Liver (tissue), 3 donors: ENCODE measurements at regions not wholly inside any gene's neighbourhood (a gene's known extent, or its start where the extent isn't known, plus 50 kb on each side); places are given as distances from the start of the nearest gene placed in this dataset.

Experiments used
- EGR1 ChIP-seq, 2 donors: IDR thresholded peaks; 2 replicates each; pipeline ENCODE4 v1.6.1; 2016 to 2018; ENCODE audit warnings: antibody characterized with exemption in 2 of 2, low read depth in 2 of 2
- GABPA ChIP-seq, 2 donors: IDR thresholded peaks in 1 of 2; conservative IDR thresholded peaks in 1 of 2; 2 replicates each; pipeline ENCODE4 v1.6.1; 2016; ENCODE audit warnings: antibody characterized with exemption in 2 of 2, mild to moderate bottlenecking in 1 of 2, moderate library complexity in 1 of 2
- HNF4A ChIP-seq, 2 donors: conservative IDR thresholded peaks; 2 replicates each; pipeline ENCODE4 v1.6.1; 2016; ENCODE audit warnings: antibody characterized with exemption in 2 of 2, mild to moderate bottlenecking in 2 of 2
- JUND ChIP-seq, 2 donors: IDR thresholded peaks; 2 replicates each; pipeline ENCODE4 v1.6.1; 2016; ENCODE audit warnings: antibody characterized with exemption in 2 of 2
- RAD21 ChIP-seq, 2 donors: IDR thresholded peaks; 2 replicates each; pipeline ENCODE4 v1.6.1; 2016; ENCODE audit warnings: antibody characterized with exemption in 2 of 2, mild to moderate bottlenecking in 2 of 2
- RXRA ChIP-seq, 2 donors: IDR thresholded peaks; 2 replicates each; pipeline ENCODE4 v1.6.1; 2017 to 2018; ENCODE audit warnings: antibody characterized with exemption in 2 of 2, mild to moderate bottlenecking in 1 of 2
- TAF1 ChIP-seq: conservative IDR thresholded peaks from 2 replicates; pipeline ENCODE4 v1.6.1; 2016; ENCODE audit warnings: antibody characterized with exemption, mild to moderate bottlenecking
- TF ChIP-seq, protein P1 (sequence below): fragments of 150-350 bp; IDR thresholded peaks from 2 replicates; pipeline ENCODE4 v1.5.1; 2017; ENCODE audit warnings: improper control_type of control experiment, low read depth, low read length; ENCODE audit not compliant: missing input control
- TF ChIP-seq, protein P2 (sequence below): IDR thresholded peaks from 2 replicates; pipeline ENCODE4 v1.6.1; 2016; ENCODE audit warnings: antibody characterized with exemption, mild to moderate bottlenecking
- TF ChIP-seq, protein P3 (sequence below): IDR thresholded peaks from 2 replicates; pipeline ENCODE4 v1.6.1; 2016; ENCODE audit warnings: antibody characterized with exemption
- TF ChIP-seq, protein P4 (sequence below): IDR thresholded peaks from 2 replicates; pipeline ENCODE4 v1.6.1; 2016; ENCODE audit warnings: antibody characterized with exemption
- donor health status: healthy.
- donor health status: healthy.

DNA sequence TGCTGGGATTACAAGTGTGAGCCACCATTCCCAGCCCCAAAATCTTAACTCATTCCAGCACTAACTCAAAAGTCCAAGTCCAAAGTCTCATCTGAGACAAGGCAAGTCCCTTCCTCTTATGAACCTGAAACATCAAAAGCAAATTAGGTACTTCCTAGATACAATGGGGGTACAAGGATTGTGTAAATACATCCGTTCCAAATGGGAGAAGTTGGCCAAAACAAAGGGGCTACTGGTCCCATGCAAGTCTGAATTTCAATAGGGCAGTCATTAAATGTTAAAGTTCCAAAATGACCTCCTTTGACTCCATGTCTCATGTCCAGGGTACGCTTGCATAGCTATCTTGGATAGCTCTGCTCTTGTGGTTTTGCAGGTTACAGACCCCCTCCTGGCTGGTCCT, 94.7 kb upstream of the PPM1H start:
- TF ChIP-seq, protein P1, sequence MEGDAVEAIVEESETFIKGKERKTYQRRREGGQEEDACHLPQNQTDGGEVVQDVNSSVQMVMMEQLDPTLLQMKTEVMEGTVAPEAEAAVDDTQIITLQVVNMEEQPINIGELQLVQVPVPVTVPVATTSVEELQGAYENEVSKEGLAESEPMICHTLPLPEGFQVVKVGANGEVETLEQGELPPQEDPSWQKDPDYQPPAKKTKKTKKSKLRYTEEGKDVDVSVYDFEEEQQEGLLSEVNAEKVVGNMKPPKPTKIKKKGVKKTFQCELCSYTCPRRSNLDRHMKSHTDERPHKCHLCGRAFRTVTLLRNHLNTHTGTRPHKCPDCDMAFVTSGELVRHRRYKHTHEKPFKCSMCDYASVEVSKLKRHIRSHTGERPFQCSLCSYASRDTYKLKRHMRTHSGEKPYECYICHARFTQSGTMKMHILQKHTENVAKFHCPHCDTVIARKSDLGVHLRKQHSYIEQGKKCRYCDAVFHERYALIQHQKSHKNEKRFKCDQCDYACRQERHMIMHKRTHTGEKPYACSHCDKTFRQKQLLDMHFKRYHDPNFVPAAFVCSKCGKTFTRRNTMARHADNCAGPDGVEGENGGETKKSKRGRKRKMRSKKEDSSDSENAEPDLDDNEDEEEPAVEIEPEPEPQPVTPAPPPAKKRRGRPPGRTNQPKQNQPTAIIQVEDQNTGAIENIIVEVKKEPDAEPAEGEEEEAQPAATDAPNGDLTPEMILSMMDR = no peak
- no peak for TF ChIP-seq TAF1
- TF ChIP-seq RAD21 (IDR thresholded peaks at IDR 0.05) = no peak
- no peak for TF ChIP-seq HNF4A (conservative IDR thresholded peaks at IDR 0.05)
- TF ChIP-seq JUND (IDR thresholded peaks at IDR 0.05) = no peak
- TF ChIP-seq, protein P2, sequence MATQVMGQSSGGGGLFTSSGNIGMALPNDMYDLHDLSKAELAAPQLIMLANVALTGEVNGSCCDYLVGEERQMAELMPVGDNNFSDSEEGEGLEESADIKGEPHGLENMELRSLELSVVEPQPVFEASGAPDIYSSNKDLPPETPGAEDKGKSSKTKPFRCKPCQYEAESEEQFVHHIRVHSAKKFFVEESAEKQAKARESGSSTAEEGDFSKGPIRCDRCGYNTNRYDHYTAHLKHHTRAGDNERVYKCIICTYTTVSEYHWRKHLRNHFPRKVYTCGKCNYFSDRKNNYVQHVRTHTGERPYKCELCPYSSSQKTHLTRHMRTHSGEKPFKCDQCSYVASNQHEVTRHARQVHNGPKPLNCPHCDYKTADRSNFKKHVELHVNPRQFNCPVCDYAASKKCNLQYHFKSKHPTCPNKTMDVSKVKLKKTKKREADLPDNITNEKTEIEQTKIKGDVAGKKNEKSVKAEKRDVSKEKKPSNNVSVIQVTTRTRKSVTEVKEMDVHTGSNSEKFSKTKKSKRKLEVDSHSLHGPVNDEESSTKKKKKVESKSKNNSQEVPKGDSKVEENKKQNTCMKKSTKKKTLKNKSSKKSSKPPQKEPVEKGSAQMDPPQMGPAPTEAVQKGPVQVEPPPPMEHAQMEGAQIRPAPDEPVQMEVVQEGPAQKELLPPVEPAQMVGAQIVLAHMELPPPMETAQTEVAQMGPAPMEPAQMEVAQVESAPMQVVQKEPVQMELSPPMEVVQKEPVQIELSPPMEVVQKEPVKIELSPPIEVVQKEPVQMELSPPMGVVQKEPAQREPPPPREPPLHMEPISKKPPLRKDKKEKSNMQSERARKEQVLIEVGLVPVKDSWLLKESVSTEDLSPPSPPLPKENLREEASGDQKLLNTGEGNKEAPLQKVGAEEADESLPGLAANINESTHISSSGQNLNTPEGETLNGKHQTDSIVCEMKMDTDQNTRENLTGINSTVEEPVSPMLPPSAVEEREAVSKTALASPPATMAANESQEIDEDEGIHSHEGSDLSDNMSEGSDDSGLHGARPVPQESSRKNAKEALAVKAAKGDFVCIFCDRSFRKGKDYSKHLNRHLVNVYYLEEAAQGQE = no peak
- TF ChIP-seq, protein P3, sequence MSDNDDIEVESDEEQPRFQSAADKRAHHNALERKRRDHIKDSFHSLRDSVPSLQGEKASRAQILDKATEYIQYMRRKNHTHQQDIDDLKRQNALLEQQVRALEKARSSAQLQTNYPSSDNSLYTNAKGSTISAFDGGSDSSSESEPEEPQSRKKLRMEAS = no peak
- TF ChIP-seq RXRA (IDR thresholded peaks at IDR 0.05) = no peak
- no peak for TF ChIP-seq EGR1 (IDR thresholded peaks at IDR 0.05; ENCODE audit: low read depth in 2 of 2)
- TF ChIP-seq, protein P4, sequence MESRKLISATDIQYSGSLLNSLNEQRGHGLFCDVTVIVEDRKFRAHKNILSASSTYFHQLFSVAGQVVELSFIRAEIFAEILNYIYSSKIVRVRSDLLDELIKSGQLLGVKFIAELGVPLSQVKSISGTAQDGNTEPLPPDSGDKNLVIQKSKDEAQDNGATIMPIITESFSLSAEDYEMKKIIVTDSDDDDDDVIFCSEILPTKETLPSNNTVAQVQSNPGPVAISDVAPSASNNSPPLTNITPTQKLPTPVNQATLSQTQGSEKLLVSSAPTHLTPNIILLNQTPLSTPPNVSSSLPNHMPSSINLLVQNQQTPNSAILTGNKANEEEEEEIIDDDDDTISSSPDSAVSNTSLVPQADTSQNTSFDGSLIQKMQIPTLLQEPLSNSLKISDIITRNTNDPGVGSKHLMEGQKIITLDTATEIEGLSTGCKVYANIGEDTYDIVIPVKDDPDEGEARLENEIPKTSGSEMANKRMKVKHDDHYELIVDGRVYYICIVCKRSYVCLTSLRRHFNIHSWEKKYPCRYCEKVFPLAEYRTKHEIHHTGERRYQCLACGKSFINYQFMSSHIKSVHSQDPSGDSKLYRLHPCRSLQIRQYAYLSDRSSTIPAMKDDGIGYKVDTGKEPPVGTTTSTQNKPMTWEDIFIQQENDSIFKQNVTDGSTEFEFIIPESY = no peak
- TF ChIP-seq GABPA (IDR thresholded peaks at IDR 0.05 in 1 of 2, conservative IDR thresholded peaks at IDR 0.05 in 1 of 2) = no peak
